ENCODE measurements at regions not wholly inside any gene's neighbourhood (a gene's known extent, or its start where the extent isn't known, plus 50 kb on each side); places are given as distances from the start of the nearest gene placed in this dataset.

DNA sequence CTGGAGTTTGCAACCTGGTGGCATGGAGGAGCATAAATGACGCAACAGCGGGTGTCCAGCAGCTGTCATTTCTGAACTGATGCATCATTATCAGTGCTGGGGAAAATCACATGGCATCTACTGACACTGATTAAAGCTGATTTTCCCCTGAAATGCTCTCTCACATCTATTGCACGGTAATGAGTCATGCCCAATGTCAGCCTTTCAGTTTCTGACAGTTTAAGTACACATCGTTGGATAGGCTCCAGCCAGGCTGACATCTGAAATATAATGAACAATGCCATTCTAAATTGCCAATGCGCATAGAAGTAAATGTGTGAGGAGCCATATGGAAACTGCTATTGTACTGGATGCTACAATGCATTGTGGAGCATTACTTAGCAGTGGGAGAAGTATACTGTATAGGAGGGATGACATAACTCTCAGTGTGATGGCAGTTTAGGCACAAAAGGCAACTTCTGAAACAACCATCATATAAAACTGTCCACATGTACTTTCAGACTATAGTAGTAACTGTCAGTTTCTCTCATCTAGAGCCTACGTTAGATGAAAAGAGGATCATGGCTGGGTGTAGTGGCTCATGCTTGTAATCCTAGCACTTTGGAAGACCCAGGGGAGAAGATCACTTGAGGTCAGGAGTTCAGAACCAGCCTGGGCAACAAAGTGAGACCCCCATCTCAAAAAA lies 389.3 kb upstream of the DMAC1 start:
- DNase-seq (ENCODE audit: low spot score) (no peak), FAIRE-seq (no peak)

DNA sequence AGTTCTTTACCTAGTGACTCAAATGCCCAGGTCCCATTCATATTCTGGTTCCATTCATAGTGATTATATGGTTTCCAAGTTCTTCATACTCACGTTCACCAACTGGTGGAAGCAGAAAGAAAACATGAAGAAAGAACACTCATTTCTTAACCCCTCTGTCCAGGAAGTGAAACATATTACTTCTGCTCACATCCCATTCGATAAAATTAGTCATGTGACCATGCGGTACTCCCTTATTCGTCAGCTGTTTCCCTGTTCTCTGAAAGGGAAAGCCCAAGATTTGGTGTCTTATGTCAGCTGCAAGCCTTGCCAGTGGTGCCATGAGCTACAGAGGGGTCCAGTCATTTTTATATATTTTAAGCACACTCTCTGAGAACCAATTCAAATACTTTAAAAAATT lies 387.0 kb upstream of the DMAC1 start:
- DNase-seq (ENCODE audit: low spot score) (no peak), FAIRE-seq (no peak)

DNA sequence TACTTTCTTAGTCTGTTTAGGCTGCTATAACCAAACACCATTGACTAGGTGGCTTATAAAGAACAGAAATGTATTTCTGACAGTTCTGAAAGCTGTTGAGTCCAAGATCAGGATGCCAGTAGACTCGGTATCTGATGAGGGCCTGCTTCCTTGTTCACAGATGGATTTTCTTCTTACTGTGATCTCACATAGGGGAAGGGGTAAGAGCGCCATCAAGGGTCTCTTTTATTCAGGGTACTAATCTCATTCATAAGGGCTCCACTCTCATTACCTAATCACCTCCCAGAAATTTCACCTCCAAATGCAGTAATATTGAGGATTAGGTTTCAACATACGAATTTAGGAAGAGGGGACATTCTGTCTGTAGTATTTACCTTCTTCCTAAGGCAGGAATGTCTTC lies 384.0 kb upstream of the DMAC1 start:
- DNase-seq (ENCODE audit: low spot score) = no peak
- no peak for FAIRE-seq

DNA sequence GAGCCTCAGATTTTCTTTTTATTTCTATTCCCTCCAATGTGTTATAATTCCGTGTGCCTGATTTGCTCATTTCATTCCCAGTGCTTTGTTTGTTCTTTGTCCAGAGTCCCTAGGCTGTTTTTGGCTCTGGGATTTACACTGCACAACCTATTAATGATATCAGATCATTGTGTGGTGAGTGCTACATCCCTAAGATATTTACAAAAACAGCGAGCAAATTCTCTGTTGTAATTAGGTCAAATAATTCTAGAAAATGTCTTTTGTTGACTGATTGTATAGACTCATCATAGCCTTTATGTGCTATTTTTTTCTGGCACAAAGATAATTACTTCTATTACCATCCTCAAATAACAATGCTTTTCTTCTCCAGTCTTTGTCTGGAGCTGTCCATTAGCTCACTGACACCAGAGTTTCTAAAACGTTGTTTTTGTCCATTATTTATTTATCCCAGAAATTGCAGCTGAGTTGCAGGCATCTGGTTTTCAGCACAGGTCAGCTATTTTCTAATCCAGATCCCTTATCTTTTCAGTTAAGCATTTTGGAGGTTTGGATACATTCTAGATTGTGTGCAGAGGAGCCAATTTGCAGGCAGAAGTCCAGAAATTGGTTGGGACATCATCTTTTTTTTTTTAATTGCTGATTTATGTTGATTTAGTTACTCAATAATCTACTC lies 379.9 kb upstream of the DMAC1 start:
- FAIRE-seq (no peak), DNase-seq (ENCODE audit: low spot score) (no peak)

DNA sequence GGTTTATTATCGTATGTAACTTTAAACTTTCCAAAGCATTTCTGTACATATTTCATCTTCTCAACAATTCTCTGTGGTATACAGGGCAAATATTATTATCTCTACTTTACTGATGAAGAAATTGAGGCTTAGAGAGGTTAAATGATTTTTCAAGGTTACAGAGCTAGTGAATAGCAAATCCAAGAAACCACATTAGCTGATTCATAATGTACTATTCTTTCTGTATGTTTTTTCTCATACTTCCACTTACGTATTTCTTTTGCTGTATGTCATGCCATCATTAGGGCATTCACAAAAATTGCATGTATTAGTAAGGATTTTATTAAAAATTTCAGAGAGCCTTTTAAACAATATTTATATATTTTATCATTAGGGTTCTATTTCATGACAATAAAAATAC lies 372.4 kb upstream of the DMAC1 start:
- no peak for DNase-seq (ENCODE audit: low spot score)
- FAIRE-seq = no peak

DNA sequence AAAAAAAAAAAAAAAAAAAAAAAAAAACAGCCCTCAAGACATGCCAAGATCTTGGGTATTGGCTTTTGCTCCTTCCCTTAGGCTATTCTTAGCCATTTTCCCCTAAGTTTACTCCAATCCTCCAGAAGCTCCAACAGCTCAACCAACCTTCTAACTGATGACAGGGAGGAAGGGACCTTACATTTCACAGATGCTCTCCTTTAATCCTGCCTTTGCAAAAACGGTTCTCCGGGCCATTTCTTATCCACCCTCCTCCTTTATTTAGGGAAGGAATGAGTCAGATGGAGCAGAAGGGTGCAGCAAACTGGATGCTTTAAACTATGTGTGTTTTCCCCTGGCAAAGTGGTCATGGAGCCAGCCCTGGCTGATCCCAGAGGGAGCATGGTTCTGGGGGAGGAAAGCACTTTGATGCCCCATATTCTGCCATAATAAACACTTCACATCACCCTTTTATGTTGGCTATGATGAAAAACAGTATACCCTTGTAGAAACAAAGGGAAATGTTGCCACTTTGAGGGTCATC lies 369.4 kb upstream of the DMAC1 start:
- DNase-seq (ENCODE audit: low spot score) = no peak
- no peak for FAIRE-seq

DNA sequence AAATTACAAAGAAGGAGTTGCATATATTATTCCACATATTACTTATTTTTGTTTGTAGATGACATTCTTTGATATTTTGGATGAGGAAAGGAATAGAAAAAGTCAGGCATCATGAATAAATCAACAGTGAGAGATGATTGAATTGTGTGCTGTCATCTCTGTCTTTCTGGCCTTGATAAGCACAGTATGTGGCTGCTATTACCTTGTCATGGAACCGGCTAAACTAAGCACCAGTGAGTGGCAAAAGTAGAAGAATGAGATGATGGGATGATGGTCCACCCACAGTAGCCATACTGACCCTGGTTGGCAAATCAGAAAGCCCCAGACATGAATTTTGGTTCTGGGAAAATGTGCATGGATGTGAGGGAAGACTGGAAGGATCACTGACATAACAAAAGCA lies 361.2 kb upstream of the DMAC1 start:
- FAIRE-seq = no peak

DNA sequence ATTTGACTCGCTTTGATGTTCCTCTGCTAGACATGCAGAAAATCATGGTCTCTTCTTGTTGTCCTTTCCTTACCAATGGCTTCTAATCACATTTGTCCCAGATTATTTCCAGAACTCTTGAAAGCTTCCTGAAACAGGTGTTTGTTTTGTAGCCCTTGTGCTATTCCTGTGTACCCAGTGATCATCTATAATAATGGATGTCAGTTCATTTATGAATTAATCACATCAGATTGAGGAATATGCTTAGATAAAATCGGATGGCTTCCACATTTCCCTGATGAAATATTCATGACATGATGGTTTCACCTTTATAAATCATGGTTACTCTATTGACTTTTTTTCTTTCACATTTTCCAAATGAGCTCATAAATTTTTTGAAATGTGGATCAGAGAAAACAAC lies 359.0 kb upstream of the DMAC1 start:
- FAIRE-seq (no peak), DNase-seq (ENCODE audit: low spot score) (no peak)

More for the DNA sequence above, 361.2 kb upstream of the DMAC1 start:
- no peak for DNase-seq (ENCODE audit: low spot score)

DNA sequence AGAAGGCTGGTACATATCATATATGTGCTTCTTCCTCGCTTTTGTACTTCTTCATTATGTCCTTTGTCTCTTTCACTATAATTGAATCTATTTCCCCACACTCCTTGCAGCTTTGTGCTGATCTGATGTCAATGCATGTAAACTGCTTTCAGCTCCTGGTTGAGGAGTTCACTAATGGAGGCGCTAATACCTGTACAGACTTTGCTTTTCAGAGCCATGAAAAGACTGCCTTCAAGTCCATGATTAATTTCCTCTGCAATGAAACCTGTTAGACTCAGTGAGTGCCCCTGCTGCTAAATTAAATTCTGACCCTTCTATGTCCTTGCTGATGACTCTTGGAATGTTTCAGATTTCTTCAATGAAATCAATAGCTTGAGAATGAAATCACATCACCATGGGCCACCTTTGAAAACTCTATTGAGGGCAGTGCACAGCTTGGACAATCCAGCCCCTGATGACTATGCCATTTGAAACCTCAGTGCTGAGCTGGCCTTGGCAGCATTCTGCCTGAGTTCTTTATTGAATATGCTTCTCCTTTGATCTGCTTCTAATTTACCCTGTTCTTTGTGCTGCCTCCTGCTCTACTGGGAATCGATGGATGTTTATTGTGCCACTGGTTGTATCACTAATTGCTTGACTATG lies 358.2 kb upstream of the DMAC1 start:
- DNase-seq (ENCODE audit: low spot score) = no peak
- no peak for FAIRE-seq

DNA sequence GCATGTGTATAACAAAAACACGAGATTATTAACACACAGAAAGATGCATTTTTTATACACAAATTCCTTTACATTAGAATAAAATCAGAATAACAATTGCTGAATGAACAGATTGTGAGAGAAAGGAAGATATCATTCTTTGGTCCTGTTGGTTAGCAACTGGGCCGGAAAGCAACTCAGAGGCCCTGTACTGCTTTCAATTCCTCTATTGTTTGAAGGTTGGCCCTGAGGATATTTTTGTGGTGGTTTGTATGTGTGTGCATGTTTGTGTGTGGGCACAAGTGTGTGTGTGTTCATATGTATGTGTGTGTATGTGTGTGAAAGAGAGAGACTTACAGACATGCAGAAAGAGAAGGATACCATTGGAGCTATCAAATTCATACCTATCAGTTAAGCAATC lies 356.8 kb upstream of the DMAC1 start:
- no peak for DNase-seq (ENCODE audit: low spot score)
- no peak for FAIRE-seq

DNA sequence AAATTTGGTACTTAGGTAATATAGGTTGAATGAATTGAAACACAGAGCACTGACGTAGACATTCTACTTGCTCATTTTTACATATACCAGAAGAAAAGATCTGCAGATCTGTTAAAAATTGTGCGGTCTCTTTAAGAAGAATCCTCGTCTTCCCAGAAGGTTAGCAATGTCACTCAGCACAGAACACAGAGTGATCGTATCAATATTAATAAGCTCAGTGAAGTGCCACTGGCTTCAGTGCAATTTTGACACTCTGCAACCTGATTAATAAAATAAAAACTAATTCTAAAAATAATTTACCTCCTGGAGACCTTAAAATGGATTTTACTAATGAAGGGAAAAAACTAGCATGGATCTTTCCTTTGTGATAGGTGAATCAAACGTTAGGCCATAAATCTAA lies 356.1 kb upstream of the DMAC1 start:
- FAIRE-seq (no peak), DNase-seq (ENCODE audit: low spot score) (no peak)

DNA sequence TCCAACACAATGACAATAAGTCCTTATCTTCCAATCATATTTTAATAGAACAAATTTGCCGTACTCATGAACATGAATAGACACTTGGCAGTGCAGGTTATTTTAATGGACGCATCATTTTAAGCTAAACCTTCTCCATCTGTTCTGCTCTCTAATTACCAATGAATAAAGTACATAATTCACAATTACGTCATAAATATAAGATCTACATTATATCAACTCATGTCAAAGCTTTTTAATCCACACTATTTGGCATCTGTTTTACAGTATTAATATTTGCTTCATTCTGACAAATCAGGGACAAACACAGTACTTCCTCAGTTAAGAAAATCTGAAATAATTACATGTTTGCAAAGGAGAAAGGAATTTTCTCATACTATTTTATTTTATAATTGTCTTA lies 344.1 kb upstream of the DMAC1 start:
- no peak for FAIRE-seq
- DNase-seq (ENCODE audit: low spot score) = no peak

DNA sequence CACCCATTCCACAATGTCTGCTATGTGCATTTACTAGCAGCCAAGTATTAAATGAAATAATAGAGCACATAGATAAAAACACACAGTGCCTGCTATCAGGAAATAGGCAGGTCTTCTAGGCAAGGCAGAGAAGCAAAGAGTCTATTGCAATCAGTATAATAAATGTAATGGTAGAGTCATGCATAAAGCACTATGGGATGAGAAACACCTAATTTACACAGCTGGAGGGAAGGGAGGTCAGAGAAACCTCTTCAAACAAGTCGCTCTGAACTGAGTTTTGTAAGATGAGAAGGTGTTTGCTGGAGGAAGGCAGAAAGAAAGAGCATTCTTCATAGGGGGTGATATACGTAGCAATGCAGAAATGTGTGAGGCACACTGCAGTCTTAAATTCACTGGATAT lies 341.0 kb upstream of the DMAC1 start:
- no peak for DNase-seq (ENCODE audit: low spot score)

DNA sequence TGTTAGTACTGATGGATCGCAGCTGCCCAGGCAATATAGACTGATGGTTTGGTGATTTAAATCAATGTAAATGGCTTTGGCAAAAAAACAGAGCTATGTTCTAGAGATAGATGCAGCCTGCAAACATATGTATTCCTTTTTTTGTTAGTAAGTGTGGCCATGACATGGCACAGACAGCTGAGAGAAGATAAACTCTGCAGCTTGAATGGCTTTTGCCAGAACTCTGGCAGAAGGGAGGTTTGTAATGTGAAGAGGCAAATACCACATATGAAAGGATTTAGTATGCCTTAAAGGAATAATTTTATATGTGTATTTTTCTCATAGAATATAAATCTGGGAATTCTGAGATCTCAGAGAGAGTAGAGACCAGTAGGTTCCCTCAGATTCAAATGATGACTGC lies 340.2 kb upstream of the DMAC1 start:
- DNase-seq (ENCODE audit: low spot score) = no peak
- no peak for FAIRE-seq

More for the DNA sequence above, 341.0 kb upstream of the DMAC1 start:
- FAIRE-seq = no peak

DNA sequence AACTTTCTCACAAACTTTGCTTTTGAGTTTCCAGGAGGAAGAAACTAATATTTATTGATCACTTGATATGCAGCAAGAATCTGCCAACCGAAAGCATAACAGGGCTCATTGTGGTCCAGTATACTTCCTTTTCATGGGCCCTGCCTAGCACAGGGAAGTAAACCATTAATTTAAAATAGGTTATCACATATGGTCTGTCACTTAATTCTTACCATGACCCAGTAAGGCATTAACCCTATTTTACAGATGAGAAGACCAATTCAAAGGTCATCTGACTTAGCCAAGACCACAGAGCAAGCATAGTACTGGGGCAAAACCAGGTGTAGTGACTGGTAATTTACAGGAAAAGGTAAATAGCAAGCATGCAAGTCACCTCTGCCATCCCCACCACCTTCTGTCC lies 336.9 kb upstream of the DMAC1 start:
- FAIRE-seq (no peak), DNase-seq (ENCODE audit: low spot score) (no peak)

DNA sequence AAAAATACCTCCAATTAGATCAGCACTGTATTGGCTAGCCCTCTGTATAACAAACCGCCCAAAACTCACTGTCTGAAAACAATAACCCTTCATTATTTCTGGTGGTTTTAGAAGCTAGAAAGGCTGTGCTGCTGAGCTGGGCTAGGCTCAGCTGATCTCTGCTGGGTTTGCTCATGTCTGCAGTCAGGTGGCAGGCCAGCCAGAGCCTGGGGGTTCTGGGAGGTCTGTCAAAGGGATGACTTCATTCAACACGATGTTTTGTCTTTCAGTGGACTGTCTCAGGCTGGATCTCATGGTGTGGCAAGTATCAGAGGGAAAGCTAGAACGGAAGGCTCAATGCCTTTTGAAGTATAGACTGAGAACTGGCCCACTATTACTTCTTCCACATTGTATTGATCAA lies 335.1 kb upstream of the DMAC1 start:
- DNase-seq (ENCODE audit: low spot score) (no peak), FAIRE-seq (no peak)

DNA sequence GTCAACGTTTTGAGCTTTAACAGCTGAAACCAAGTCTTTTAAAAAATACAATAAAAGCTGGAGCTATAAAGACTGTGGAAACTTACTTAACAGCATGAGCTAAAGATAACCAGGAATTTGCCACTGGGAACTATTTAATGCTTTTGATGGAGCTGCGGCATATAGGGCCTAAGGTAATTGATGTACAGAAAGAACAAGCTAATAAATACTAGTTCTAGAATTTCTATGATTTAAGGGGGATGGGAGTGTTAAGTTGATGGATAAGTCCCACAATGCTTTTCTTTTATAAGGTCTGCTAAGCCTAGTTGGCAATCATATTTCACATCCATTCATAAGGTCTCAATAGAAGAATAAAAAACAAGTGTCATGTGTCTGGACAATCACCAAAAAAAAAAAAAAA lies 334.0 kb upstream of the DMAC1 start:
- no peak for DNase-seq (ENCODE audit: low spot score)
- no peak for FAIRE-seq

DNA sequence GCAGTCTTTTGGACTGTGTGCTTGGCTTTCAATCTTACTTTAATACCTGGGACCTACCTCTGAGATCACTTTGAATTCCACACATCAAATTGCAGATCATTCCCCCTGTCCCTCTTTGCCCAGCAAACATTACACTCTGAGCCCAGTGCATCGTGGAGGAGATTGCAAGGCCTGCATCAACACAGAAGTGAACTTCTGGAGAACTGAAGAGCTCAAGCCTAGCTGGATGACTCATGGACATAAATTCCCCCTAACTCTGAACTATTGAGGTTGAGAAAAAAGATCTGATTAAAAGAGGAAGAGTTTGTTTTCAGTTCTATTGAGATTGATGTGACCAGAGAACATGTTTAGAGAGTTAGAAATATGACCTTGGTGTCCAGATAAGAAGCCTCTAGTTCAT lies 316.0 kb upstream of the DMAC1 start:
- FAIRE-seq = no peak
- DNase-seq (ENCODE audit: low spot score) = no peak

DNA sequence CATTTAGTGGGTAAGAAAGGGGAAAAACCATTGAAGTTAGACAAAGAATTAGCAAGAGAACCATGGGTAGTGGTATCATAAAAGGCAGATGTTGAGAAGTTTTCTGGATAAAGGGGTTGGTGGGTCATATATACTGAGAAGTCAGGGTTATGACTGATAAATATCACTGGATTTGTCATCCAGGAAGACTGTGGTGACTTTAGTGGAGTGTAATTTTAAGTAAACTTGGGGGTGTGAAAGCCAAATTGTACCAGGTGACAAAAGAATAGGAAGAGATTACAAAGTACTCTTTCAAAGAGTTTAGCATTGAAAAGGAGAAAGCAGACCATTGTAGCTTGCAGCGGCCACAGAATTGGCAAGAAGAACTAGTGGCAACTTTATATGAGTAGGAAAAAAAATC lies 315.2 kb upstream of the DMAC1 start:
- DNase-seq (ENCODE audit: low spot score) (no peak), FAIRE-seq (no peak)

DNA sequence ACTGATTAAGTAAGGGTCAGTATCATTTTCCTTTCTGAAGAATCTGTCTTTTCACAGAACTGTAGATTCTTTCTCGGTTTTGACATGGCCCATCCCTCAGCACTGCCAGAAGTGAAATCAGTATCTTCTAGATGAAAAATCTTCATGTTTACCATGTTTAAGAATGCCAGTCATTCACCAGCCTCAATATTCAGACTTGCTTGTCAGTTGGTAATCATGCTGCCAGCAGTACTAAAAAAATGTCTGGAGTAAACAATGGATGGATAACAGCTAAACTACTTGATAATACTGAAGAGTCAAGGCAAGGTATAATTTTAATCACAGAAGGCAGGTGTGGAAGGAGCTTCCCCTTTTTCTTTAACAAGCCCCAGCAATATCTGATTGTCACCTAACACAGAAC lies 306.8 kb upstream of the DMAC1 start:
- FAIRE-seq = no peak
- no peak for DNase-seq (ENCODE audit: low spot score)

DNA sequence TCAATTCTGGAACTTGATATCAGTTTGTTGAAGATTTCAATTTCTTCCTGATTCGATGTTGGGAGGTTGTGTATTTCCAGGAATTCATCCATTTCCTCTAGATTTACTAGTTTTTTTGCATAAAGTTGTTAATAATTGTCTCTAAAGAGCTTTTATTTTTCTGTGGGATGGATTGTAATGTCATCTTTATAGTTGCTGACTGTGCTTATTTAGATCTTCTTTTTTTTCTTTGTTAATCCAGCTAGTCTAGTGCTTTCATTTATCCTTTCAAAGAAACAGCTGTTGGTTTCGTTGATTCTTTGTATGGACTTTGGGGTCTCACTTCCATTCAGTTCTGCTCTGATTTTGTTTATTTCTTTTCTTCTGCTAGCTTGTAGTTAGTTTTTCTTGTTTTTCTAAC lies 302.0 kb upstream of the DMAC1 start:
- DNase-seq (ENCODE audit: low spot score) (no peak), FAIRE-seq (no peak)

DNA sequence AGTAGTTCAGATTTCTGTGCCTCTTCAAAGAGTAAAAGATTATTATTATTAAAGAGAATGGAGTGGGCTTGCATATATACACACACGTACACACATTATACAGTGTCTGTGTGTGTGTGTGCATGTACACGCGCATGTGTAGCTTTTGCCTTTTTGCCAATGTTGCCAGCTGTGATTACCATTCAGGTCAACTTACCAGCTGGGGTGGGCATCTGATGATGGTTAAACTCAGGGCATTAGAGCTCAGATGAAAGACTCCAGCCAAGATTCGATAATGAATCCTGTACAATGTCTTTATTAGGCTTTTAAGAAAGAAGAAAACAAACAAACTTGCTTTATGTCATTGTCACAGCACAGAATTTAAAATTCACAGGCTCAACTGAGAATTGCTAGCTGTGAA lies 296.5 kb upstream of the DMAC1 start:
- FAIRE-seq (no peak), DNase-seq (ENCODE audit: low spot score) (no peak)

DNA sequence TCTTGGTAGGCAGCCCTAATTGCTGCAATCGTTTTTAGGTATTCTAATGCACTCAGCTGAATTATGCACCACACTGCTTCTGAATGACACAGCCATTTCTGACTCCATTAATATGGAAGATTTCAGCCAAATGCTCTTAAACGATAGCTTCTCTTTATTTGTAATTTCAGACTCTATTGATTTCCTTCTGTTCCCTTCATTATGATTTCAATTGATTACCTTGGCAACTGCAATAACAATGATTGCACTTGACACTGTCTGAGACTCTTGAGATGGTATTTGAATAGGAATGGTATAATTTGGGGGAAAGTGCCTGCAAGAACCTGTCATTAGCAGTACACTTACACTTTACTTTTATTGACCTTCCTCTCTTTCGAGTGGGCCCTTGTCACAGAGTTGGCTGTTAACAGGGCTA lies 296.1 kb upstream of the DMAC1 start:
- DNase-seq (ENCODE audit: low spot score) (no peak), FAIRE-seq (no peak)
